ENCODE measurements at regions not wholly inside any gene's neighbourhood (a gene's known extent, or its start where the extent isn't known, plus 50 kb on each side); places are given as distances from the start of the nearest gene placed in this dataset.

GRCh38 chrX:93594780-93595179 is 78.6 kb downstream of the NAP1L3 start:
- no peak for TF ChIP-seq CTCF (IDR thresholded peaks at IDR 0.05 in 2 of 3, conservative IDR thresholded peaks at IDR 0.05 in 1 of 3; ENCODE audit: control insufficient read depth in 2 of 3, extremely low read depth in 1 of 3, insufficient read depth in 1 of 3, low read depth in 3 of 3, low read length in 3 of 3)
- no peak for TF ChIP-seq POLR2A (IDR thresholded peaks at IDR 0.05; ENCODE audit: low read depth, low read length)
- TF ChIP-seq ZNF274 (IDR thresholded peaks at IDR 0.05; ENCODE audit: insufficient read depth, insufficient read length), result no peak
- TF ChIP-seq BCL11A (IDR thresholded peaks at IDR 0.05; ENCODE audit: low read depth, low read length), result no peak
